ENCODE measurements at regions not wholly inside any gene's neighbourhood (a gene's known extent, or its start where the extent isn't known, plus 50 kb on each side); places are given as distances from the start of the nearest gene placed in this dataset.

GRCh38 chr2:234834228-234834923 is 117.4 kb upstream of the SH3BP4 start:
- no peak for DNase-seq

- no peak for DNase-seq
Measured at GRCh38 chr2:234830853-234831252, 121.0 kb upstream of the SH3BP4 start.

- DNase-seq: no peak
Measured at GRCh38 chr2:234829074-234829455, 122.8 kb upstream of the SH3BP4 start.

- DNase-seq: no peak
Measured at GRCh38 chr2:234828382-234829073, 123.3 kb upstream of the SH3BP4 start.

- no peak for DNase-seq
Measured at GRCh38 chr2:234827096-234827860, 124.5 kb upstream of the SH3BP4 start.

- no peak for DNase-seq
Measured at GRCh38 chr2:234826681-234827080, 125.1 kb upstream of the SH3BP4 start.

- no peak for DNase-seq
Measured at GRCh38 chr2:234825616-234826015, 126.2 kb upstream of the SH3BP4 start.

- DNase-seq: no peak
Measured at GRCh38 chr2:234823877-234824376, 127.9 kb upstream of the SH3BP4 start.

- no peak for DNase-seq
Measured at GRCh38 chr2:234823196-234823876, 128.5 kb upstream of the SH3BP4 start.

GRCh38 chr2:234821946-234822475 is 129.8 kb upstream of the SH3BP4 start:
- no peak for DNase-seq

GRCh38 chr2:234818937-234819336 is 132.9 kb upstream of the SH3BP4 start:
- no peak for DNase-seq

- DNase-seq: no peak
Measured at GRCh38 chr2:234816491-234816890, 135.3 kb upstream of the SH3BP4 start.

- no peak for DNase-seq
Measured at GRCh38 chr2:234816056-234816455, 135.8 kb upstream of the SH3BP4 start.

- DNase-seq: no peak
Measured at GRCh38 chr2:234814374-234814773, 137.4 kb upstream of the SH3BP4 start.

- no peak for DNase-seq
Measured at GRCh38 chr2:234812851-234813250, 139.0 kb upstream of the SH3BP4 start.

- no peak for DNase-seq
Measured at GRCh38 chr2:234808907-234809306, 142.9 kb upstream of the SH3BP4 start.

- DNase-seq: no peak
Measured at GRCh38 chr2:234806818-234807217, 145.0 kb upstream of the SH3BP4 start.

- no peak for DNase-seq
Measured at GRCh38 chr2:234805836-234806235, 146.0 kb upstream of the SH3BP4 start.

- no peak for DNase-seq
Measured at GRCh38 chr2:234804704-234805103, 147.1 kb upstream of the SH3BP4 start.

- no peak for DNase-seq
Measured at GRCh38 chr2:234802845-234803171, 149.0 kb upstream of the SH3BP4 start.

- DNase-seq: no peak
Measured at GRCh38 chr2:234802071-234802844, 149.6 kb upstream of the SH3BP4 start.

GRCh38 chr2:234797566-234798250 is 154.1 kb upstream of the SH3BP4 start:
- DNase-seq: no peak
